ENCODE measurements at regions not wholly inside any gene's neighbourhood (a gene's known extent, or its start where the extent isn't known, plus 50 kb on each side); places are given as distances from the start of the nearest gene placed in this dataset.

DNA sequence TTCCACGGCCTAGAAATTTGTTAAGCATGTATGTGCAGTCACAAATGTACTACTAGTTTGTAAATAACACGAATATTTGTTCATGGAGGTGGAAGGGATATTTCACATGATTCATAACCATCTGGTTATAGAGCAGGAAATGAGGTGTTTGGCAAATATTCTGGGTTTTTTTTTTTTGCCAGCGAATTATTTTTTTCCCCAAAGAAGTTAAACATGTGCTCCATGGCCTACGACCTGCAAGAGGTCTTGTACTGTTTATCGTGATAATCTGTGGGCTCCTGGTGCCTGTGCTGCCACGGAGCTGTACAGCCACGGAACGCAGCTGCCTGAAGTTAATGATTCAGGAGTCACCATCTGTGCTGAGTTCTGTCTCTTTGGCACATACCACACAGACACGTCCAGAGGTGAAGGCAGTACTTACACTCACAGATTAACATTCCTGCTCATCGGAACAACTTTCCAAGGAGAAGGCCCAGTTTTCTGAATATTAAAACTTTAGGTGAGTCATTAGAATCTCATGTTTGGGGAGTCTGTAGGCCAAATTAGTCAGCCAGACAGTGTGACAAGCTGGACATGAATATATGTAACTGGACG lies 156.3 kb downstream of the TMX1 start:
- peak in 1 of 2 donors; percentile 38 for DNase-seq (ENCODE audit: low spot score in 2 of 2)

DNA sequence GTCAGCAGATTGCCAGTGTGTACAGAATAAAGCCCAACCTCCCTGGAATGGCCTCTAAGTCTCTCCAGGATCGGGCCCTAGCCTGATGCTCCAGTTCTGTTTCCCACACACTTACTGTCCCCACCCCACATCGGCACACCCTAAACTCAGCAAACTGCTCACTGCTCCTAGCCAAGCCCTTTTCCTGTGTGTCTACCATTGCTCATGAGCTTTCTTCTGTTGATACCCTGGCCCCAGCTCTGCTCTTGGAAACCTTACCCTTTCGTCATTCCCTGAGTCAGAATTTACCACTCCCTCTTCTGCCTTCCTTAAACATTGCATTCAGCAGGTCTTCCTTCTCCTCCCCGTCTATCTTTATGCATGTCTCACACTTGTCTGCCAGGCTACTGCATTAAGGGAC lies 158.9 kb downstream of the TMX1 start:
- peak in 1 of 2 donors; percentile 50 for DNase-seq (ENCODE audit: low spot score in 2 of 2)
- WGBS, 2 donors: 31 to 45% methylated on average over 4 of the region's 4 CpGs
- no peak overlapping the region for H3K4me3 ChIP-seq (ENCODE audit: low read depth, poor library complexity, severe bottlenecking)
- TF ChIP-seq POLR2A (IDR thresholded peaks at IDR 0.05): no peak
- TF ChIP-seq, protein P1, sequence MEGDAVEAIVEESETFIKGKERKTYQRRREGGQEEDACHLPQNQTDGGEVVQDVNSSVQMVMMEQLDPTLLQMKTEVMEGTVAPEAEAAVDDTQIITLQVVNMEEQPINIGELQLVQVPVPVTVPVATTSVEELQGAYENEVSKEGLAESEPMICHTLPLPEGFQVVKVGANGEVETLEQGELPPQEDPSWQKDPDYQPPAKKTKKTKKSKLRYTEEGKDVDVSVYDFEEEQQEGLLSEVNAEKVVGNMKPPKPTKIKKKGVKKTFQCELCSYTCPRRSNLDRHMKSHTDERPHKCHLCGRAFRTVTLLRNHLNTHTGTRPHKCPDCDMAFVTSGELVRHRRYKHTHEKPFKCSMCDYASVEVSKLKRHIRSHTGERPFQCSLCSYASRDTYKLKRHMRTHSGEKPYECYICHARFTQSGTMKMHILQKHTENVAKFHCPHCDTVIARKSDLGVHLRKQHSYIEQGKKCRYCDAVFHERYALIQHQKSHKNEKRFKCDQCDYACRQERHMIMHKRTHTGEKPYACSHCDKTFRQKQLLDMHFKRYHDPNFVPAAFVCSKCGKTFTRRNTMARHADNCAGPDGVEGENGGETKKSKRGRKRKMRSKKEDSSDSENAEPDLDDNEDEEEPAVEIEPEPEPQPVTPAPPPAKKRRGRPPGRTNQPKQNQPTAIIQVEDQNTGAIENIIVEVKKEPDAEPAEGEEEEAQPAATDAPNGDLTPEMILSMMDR (IDR thresholded peaks at IDR 0.05): no peak
- intact Hi-C loops (cut with DNase I; ENCODE audit: low total_unique reads): no loop called here

More for the DNA sequence above, 156.3 kb downstream of the TMX1 start:
- H3K4me3 ChIP-seq (ENCODE audit: low read depth, poor library complexity, severe bottlenecking): no peak overlapping the region
- WGBS, 2 donors: 13 to 22% methylated on average over 11 of the region's 11 CpGs
- TF ChIP-seq POLR2A (IDR thresholded peaks at IDR 0.05): no peak
- TF ChIP-seq, protein P1 (IDR thresholded peaks at IDR 0.05): no peak
- intact Hi-C loops (cut with DNase I; ENCODE audit: low total_unique reads): no loop called here

DNA sequence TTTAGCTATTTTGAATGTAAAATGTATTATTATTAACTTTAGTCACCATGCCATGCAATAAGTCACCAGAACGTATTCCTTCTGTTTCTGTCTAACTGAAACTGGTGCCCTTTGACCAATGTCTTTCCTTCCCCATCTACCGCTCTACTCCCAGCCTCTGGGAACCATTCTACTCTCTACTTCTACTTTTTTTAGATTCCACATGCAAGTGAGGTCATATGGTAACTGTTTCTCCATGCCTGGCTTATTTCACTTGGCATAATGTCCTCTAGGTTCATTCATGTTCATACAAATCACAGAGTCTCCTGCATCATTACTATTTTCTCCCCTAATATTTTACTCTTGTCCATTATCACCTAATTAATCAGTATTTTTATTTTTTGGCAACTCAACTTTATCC lies 160.1 kb downstream of the TMX1 start:
- DNase-seq (ENCODE audit: low spot score in 2 of 2): no peak
- TF ChIP-seq POLR2A (IDR thresholded peaks at IDR 0.05): no peak
- TF ChIP-seq, protein P1 (IDR thresholded peaks at IDR 0.05): no peak
- H3K4me3 ChIP-seq (ENCODE audit: low read depth, poor library complexity, severe bottlenecking): no peak overlapping the region
- WGBS, 2 donors: 76 to 77% methylated on average over 2 of the region's 2 CpGs
- intact Hi-C loops (cut with DNase I; ENCODE audit: low total_unique reads): no loop called here

DNA sequence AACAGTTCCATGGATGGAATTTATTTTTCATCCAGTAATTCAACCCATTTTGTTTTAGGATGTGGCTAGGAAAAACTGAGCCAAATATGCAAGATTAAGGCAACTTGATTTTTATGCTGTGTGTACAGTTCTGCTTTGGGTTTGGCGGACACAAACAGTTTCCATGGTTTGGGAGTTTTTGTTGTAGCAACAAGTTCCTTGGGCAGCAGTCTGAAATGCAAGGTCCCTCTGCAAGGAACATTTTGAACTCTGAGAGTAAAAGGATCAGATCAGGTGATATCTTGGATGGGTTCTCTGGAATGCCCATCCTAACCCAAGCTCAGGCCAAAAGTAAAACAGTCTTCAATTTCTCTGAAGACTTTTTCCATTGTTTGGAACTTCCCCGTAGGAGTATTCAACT lies 161.2 kb downstream of the TMX1 start:
- peak in 1 of 2 donors; percentile 39 for DNase-seq (ENCODE audit: low spot score in 2 of 2)
- WGBS, 2 donors: 68% methylated on average over 2 of the region's 2 CpGs
- TF ChIP-seq, protein P1 (IDR thresholded peaks at IDR 0.05): no peak
- intact Hi-C loops (cut with DNase I; ENCODE audit: low total_unique reads): no loop called here
- no peak overlapping the region for H3K4me3 ChIP-seq (ENCODE audit: low read depth, poor library complexity, severe bottlenecking)

DNA sequence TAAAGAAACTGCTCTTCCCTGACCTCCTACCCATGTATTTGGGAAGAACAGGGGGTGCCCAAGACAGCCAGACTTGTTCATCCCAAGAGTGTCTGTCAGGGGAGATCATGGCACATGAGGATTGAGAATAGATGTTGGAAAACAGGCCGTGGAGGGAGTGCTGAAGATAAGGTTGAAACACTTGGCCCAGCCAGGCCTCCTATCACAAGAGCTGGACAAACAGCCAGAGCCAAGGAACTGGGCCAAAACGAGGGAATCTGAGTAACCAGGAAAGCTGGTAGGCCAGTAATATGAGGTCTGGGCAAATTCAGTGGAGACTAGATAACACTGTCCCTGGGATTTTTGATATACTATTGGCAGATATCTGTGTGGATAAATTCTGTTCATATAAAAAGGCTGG lies 161.7 kb downstream of the TMX1 start:
- peak in 1 of 2 donors; percentile 25 for DNase-seq (ENCODE audit: low spot score in 2 of 2)
- WGBS, 2 donors: 66 to 71% methylated on average over 2 of the region's 2 CpGs
- TF ChIP-seq, protein P1 (IDR thresholded peaks at IDR 0.05): no peak
- no peak for TF ChIP-seq POLR2A (IDR thresholded peaks at IDR 0.05)
- H3K4me3 ChIP-seq (ENCODE audit: low read depth, poor library complexity, severe bottlenecking): no peak overlapping the region
- intact Hi-C loops (cut with DNase I; ENCODE audit: low total_unique reads): no loop called here

DNA sequence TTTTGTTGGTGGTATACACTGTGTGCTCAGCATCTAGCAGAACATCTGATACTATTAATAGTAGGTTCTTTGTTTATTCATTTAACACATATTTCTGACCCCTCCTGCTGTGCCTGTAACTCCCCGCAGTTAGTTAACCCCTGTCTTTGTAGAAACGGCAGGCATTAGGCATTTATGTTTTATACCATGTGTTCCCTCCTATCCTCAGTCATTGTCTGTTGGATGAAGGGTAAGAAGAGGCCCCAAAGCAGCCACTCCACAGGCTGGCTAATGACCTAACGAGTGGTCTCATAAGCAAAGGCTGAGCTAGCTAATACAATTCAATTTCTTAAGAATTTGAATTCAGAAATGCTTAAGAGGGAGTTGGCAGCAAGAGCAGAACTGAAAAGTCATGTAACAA lies 170.8 kb downstream of the TMX1 start:
- 62 to 63% methylated on average over 3 of the region's 3 CpGs for WGBS, 2 donors

More for the DNA sequence above, 170.8 kb downstream of the TMX1 start:
- no peak for DNase-seq (ENCODE audit: low spot score in 2 of 2)
- no peak overlapping the region for H3K4me3 ChIP-seq (ENCODE audit: low read depth, poor library complexity, severe bottlenecking)
- intact Hi-C loops (cut with DNase I; ENCODE audit: low total_unique reads): no loop called here
- TF ChIP-seq, protein P1 (IDR thresholded peaks at IDR 0.05): no peak
- no peak for TF ChIP-seq POLR2A (IDR thresholded peaks at IDR 0.05)
